Gastroesophageal sphincter (tissue), 4 donors: ENCODE measurements at regions not wholly inside any gene's neighbourhood (a gene's known extent, or its start where the extent isn't known, plus 50 kb on each side); places are given as distances from the start of the nearest gene placed in this dataset.

Experiments
- ATAC-seq: fragments of 150-250 bp; one replicate; pipeline ENCODE4 v1.9.1; 2016; ENCODE audit warnings: mild to moderate bottlenecking, moderate library complexity
- H3K27ac ChIP-seq, 4 donors: fragments of 200-600 bp; sonication (generic) in 3 of 4; 1 replicate in 3 of 4; 2 replicates in 1 of 4; pipeline ENCODE4 v1.5.1; 2016 to 2019
- H3K27me3 ChIP-seq: fragments of 200-600 bp; sonication (generic); one replicate; pipeline ENCODE4 v1.5.1; 2019
- H3K36me3 ChIP-seq, 2 donors: fragments of 200-600 bp; sonication (generic); one replicate each; pipeline ENCODE4 v1.5.1; 2019; ENCODE audit warnings: control low read depth in 1 of 2
- H3K4me1 ChIP-seq, 3 donors: fragments of 200-600 bp; sonication (generic); 1 replicate in 2 of 3; 2 replicates in 1 of 3; pipeline ENCODE4 v1.5.1; 2016 to 2019; ENCODE audit warnings: control low read depth in 2 of 3
- H3K4me3 ChIP-seq, 2 donors: fragments of 200-600 bp; sonication (generic); one replicate each; pipeline ENCODE4 v1.5.1; 2019; ENCODE audit warnings: mild to moderate bottlenecking in 1 of 2, moderate library complexity in 1 of 2
- H3K9me3 ChIP-seq, 3 donors: fragments of 200-600 bp; sonication (generic); one replicate each; pipeline ENCODE4 v1.5.1; 2017 to 2019; ENCODE audit warnings: control low read depth in 2 of 3
- CTCF ChIP-seq, 4 experiments: fragments of 200-600 bp in 2 of 4; fragments of 450-650 bp in 2 of 4; sonication (generic) in 1 of 4; IDR thresholded peaks; one replicate each; pipeline ENCODE4 v1.5.1; 2017 to 2019; ENCODE audit warnings: antibody characterized with exemption in 4 of 4, mild to moderate bottlenecking in 2 of 4, moderate library complexity in 2 of 4
- EP300 ChIP-seq: sonication (generic); formaldehyde crosslinking; IDR thresholded peaks from one replicate; pipeline ENCODE4 v1.6.1; 2017; ENCODE audit warnings: antibody characterized with exemption, mild to moderate bottlenecking
- POLR2A ChIP-seq, 2 donors: fragments of 450-650 bp; IDR thresholded peaks; one replicate each; pipeline ENCODE4 v1.6.1; 2017; ENCODE audit warnings: antibody characterized with exemption in 2 of 2, mild to moderate bottlenecking in 2 of 2, moderate library complexity in 1 of 2
- POLR2AphosphoS5 ChIP-seq: sonication (generic); formaldehyde crosslinking; IDR thresholded peaks from one replicate; pipeline ENCODE4 v1.6.1; 2017; ENCODE audit warnings: antibody characterized with exemption
- WGBS, 2 donors: methylation state at CpG; one replicate each; pipeline ENCODE4 v1.1.5; 2018; ENCODE audit warnings: low coverage in 1 of 2; 5-methylcytosine and 5-hydroxymethylcytosine counted together
- small RNA-seq, 4 donors: library from RNA; depleted of rRNA; stranded (forward); fragments of <200 nt; gene quantifications; one replicate each; pipeline ENCODE3, GENCODE V24; 2016

GRCh38 chr6:153183925-153184324 is 52.8 kb upstream of the RGS17 start:
- WGBS, 2 donors, result 85 to 92% methylated on average over 3 of the region's 3 CpGs
- no peak for TF ChIP-seq POLR2AphosphoS5
- no peak for TF ChIP-seq CTCF (IDR thresholded peaks at IDR 0.05)
- no peak for TF ChIP-seq POLR2A (IDR thresholded peaks at IDR 0.05)
- TF ChIP-seq EP300, result no peak
- no peak overlapping the region for H3K4me3 ChIP-seq
- no peaks in the 10 kb centered on the region for H3K36me3 ChIP-seq
- no peaks in the 10 kb centered on the region for H3K9me3 ChIP-seq
- no peaks in the 10 kb centered on the region for H3K27me3 ChIP-seq
- H3K27ac ChIP-seq, result no peak overlapping the region
- no peak for ATAC-seq
- no peaks in the 10 kb centered on the region for H3K4me1 ChIP-seq

Small RNA genes in the stretch of these regions (small RNA-seq; reads per million reads assigned to genes)
- gene AL603908.1 (0 reads per million in 4 donors), gene MTND3P20 (0 reads per million in 4 donors), gene MTND4LP20 (0 reads per million in 4 donors), gene RNA5SP225 (0.09 to 1.4 (median 0.44) reads per million in 4 donors), gene RNU6-896P (0 reads per million in 4 donors)
